ENCODE measurements at regions not wholly inside any gene's neighbourhood (a gene's known extent, or its start where the extent isn't known, plus 50 kb on each side); places are given as distances from the start of the nearest gene placed in this dataset.

DNA sequence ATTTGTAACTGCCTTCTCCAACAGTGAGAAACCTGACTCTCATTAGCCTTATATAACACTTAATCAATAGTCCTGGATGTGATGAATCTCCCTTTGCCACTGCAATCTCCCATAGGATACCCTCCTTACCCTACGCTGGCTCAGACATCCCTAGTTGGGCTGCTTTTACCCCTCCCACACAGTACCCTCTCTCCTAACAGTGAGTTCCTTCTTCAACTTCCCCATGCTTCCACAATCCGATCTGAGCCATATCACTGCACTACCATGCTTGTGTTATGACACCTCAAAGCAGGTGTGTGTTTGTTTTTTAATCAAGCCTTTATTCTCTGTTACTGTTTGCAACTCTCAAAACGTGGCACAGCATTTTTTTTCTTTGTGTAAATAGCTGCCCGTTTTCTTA lies 60.5 kb upstream of the C9orf72 start:
- ChIA-PET POLR2A (ENCODE audit: low non-redundant PET) (no interaction called here), CTCF (no interaction called here)
- DNase-seq (ENCODE audit: low spot score), result no peak
- TF ChIP-seq, protein P1, sequence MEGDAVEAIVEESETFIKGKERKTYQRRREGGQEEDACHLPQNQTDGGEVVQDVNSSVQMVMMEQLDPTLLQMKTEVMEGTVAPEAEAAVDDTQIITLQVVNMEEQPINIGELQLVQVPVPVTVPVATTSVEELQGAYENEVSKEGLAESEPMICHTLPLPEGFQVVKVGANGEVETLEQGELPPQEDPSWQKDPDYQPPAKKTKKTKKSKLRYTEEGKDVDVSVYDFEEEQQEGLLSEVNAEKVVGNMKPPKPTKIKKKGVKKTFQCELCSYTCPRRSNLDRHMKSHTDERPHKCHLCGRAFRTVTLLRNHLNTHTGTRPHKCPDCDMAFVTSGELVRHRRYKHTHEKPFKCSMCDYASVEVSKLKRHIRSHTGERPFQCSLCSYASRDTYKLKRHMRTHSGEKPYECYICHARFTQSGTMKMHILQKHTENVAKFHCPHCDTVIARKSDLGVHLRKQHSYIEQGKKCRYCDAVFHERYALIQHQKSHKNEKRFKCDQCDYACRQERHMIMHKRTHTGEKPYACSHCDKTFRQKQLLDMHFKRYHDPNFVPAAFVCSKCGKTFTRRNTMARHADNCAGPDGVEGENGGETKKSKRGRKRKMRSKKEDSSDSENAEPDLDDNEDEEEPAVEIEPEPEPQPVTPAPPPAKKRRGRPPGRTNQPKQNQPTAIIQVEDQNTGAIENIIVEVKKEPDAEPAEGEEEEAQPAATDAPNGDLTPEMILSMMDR (conservative IDR thresholded peaks at IDR 0.05; ENCODE audit: low read depth), result no peak
- H3K27ac ChIP-seq, result no peak overlapping the region

DNA sequence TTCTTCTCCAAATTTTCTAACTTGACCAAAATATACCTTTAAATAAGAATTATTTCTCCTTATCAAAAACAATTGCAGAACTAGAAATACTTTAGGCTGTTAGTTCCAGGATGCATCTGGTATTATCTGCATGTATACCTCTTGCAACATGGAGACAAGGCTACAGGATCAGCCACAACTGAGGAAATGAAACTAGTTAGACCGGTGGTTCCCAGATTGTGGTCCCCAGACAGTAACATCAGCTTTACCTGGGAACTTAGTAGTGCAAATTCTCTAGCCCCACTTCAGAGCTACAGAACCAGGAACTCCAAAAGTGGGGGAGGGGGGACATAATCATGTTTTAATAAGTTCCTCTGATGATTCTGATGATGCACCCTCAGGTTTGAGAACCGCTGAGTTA lies 61.6 kb upstream of the C9orf72 start:
- ChIA-PET POLR2A (ENCODE audit: low non-redundant PET) (no interaction called here), CTCF (interaction anchor here (0.6 kb wide), 1 partner anchor 603 kb away, joined by 4 read pairs; no protein-coding TSS in a partner anchor)
- TF ChIP-seq, protein P1 (conservative IDR thresholded peaks at IDR 0.05; ENCODE audit: low read depth), result no peak
- H3K27ac ChIP-seq, result no peak overlapping the region
- no peak for DNase-seq (ENCODE audit: low spot score)

GRCh38 chr9:27638716-27639115 lies 65.4 kb upstream of the C9orf72 start:
- ChIA-PET CTCF (no interaction called here), POLR2A (ENCODE audit: low non-redundant PET) (no interaction called here)
- TF ChIP-seq, protein P1 (conservative IDR thresholded peaks at IDR 0.05; ENCODE audit: low read depth), result no peak
- H3K27ac ChIP-seq, result no peak overlapping the region
- no peak for DNase-seq (ENCODE audit: low spot score)

DNA sequence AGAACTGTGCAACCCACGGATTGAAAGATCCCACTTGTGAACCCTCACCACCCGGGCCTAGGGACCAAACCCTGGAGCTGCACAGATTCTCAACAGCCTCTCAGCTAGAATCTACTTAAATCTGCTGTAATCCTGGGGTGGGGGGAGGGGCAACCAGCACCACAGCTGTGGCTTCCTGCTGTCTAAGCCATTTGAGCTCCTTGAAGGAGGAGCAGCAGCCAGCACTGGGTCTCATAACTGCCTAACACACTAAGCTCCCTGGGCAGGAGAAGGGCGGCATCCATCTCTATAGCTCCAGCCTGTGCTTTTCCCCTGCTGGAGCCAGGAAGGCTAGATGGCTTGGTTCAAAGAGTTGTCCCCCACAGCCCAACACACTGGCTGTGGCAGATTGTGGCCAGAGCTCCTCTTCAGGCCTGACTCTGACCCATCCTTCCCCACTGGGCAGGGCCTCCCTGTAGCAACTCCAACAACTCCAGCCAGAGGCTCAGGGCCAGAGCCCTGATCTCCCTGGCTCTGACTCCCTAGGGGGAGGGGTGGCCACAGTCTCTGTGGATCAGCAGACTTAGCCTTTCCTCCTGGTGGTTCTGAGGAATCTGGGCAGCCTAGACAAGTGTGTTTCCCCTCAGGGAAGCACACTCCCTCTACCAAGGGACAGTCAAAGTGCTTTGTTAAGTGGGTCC lies 72.0 kb upstream of the C9orf72 start:
- DNase-seq (ENCODE audit: low spot score), result no peak
- TF ChIP-seq, protein P1 (conservative IDR thresholded peaks at IDR 0.05; ENCODE audit: low read depth), result no peak
- CTCF ChIA-PET, result no interaction called here
- no peak overlapping the region for H3K27ac ChIP-seq
- POLR2A ChIA-PET (ENCODE audit: low non-redundant PET), result no interaction called here

DNA sequence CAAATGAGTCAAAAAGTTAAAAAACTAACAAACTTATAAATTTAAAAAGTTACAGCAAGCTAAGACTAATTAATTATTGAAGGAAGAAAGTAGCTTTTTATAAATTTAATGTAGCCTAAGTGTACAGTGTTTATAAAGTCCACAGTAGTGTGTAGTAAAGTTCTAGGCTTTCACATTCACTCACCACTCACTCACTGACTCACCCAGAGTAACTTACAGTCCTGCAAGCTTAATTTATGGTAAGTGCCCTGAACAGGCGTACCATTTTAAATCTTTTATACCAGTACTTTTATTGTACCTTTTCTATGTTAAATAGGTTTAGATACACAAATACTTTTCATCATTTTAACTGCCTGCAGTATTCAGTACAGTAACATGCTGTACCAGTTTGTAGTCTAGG lies 80.0 kb upstream of the C9orf72 start:
- CTCF ChIA-PET, result no interaction called here
- DNase-seq (ENCODE audit: low spot score), result no peak
- H3K27ac ChIP-seq, result no peak overlapping the region
- TF ChIP-seq, protein P1 (conservative IDR thresholded peaks at IDR 0.05; ENCODE audit: low read depth), result no peak
- POLR2A ChIA-PET (ENCODE audit: low non-redundant PET), result no interaction called here

DNA sequence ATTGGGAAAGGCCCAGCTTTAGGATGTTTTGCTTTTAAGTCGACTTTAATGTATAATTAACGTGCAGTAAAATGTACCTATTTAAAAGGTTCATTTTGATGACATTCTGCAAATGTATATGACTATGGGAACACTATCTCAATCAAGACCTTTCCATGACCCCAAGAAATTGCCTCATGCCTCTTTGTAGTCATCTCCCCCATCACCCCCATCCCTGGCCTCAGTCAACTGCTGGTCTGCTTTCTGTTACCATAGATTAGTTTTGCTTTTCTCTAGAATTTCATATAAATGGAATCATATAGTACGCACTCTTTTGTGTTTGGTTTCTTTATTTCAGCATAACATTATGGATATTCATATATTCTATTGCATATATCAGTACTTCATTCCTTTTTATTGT lies 80.7 kb upstream of the C9orf72 start:
- ChIA-PET POLR2A (ENCODE audit: low non-redundant PET) (no interaction called here), CTCF (no interaction called here)
- no peak overlapping the region for H3K27ac ChIP-seq
- no peak for DNase-seq (ENCODE audit: low spot score)
- TF ChIP-seq, protein P1 (conservative IDR thresholded peaks at IDR 0.05; ENCODE audit: low read depth), result no peak

Measured in RWPE1 (cell line).